ENCODE measurements at regions not wholly inside any gene's neighbourhood (a gene's known extent, or its start where the extent isn't known, plus 50 kb on each side); places are given as distances from the start of the nearest gene placed in this dataset.
"Not testable (repeated sequence)": the region's sequence is repeated elsewhere in the genome, so short reads cannot be mapped to it uniquely, and the experiment has no call there.

- intact Hi-C loops (cut with DNase I) = no loop called here
These were observed 286.7 kb upstream of the CYRIA start for GRCh38 chr2:16952368-16952767.

GRCh38 chr2:16950436-16950835 lies 284.8 kb upstream of the CYRIA start:
- DNase-seq (ENCODE audit: low spot score) = no peak
- intact Hi-C loops (cut with DNase I) = no loop called here

More at GRCh38 chr2:16952368-16952767, 286.7 kb upstream of the CYRIA start:
- no peak for DNase-seq (ENCODE audit: low spot score)

- no peak for DNase-seq (ENCODE audit: low spot score)
- intact Hi-C loops (cut with DNase I) = no loop called here
These were observed 283.1 kb upstream of the CYRIA start for GRCh38 chr2:16948710-16949109.

GRCh38 chr2:16948053-16948452 lies 282.4 kb upstream of the CYRIA start:
- no peak for DNase-seq (ENCODE audit: low spot score)
- intact Hi-C loops (cut with DNase I) = no loop called here

GRCh38 chr2:16943279-16943958 lies 277.8 kb upstream of the CYRIA start:
- no peak for DNase-seq (ENCODE audit: low spot score)
- intact Hi-C loops (cut with DNase I) = no loop called here

- intact Hi-C loops (cut with DNase I) = no loop called here
- DNase-seq (ENCODE audit: low spot score) = no peak
These were observed 274.6 kb upstream of the CYRIA start for GRCh38 chr2:16940214-16940613.

GRCh38 chr2:16939771-16940170 lies 274.1 kb upstream of the CYRIA start:
- intact Hi-C loops (cut with DNase I) = no loop called here
- DNase-seq (ENCODE audit: low spot score) = no peak

GRCh38 chr2:16933355-16933754 lies 267.7 kb upstream of the CYRIA start:
- DNase-seq (ENCODE audit: low spot score) = no peak
- intact Hi-C loops (cut with DNase I) = no loop called here

GRCh38 chr2:16932826-16933225 lies 267.2 kb upstream of the CYRIA start:
- intact Hi-C loops (cut with DNase I) = no loop called here
- no peak for DNase-seq (ENCODE audit: low spot score)

GRCh38 chr2:16931441-16931840 lies 265.8 kb upstream of the CYRIA start:
- DNase-seq (ENCODE audit: low spot score) = no peak
- intact Hi-C loops (cut with DNase I) = no loop called here

GRCh38 chr2:16927398-16927797 lies 261.8 kb upstream of the CYRIA start:
- DNase-seq (ENCODE audit: low spot score) = no peak
- intact Hi-C loops (cut with DNase I) = no loop called here

GRCh38 chr2:16925145-16925544 lies 259.5 kb upstream of the CYRIA start:
- no peak for DNase-seq (ENCODE audit: low spot score)
- intact Hi-C loops (cut with DNase I) = no loop called here

- intact Hi-C loops (cut with DNase I); DNase-seq (ENCODE audit: low spot score): not testable (repeated sequence)
These were observed 249.7 kb upstream of the CYRIA start for GRCh38 chr2:16915341-16915755.

GRCh38 chr2:16911746-16912145 lies 246.1 kb upstream of the CYRIA start:
- intact Hi-C loops (cut with DNase I) = no loop called here
- DNase-seq (ENCODE audit: low spot score) = no peak

GRCh38 chr2:16908656-16909055 lies 243.0 kb upstream of the CYRIA start:
- no peak for DNase-seq (ENCODE audit: low spot score)
- intact Hi-C loops (cut with DNase I) = no loop called here

GRCh38 chr2:16907645-16908282 lies 242.1 kb upstream of the CYRIA start:
- no peak for DNase-seq (ENCODE audit: low spot score)
- intact Hi-C loops (cut with DNase I) = no loop called here

- intact Hi-C loops (cut with DNase I); DNase-seq (ENCODE audit: low spot score): not testable (repeated sequence)
These were observed 239.7 kb upstream of the CYRIA start for GRCh38 chr2:16905325-16905724.

- no peak for DNase-seq (ENCODE audit: low spot score)
These were observed 234.9 kb upstream of the CYRIA start for GRCh38 chr2:16900405-16901025.

GRCh38 chr2:16899958-16900357 lies 234.3 kb upstream of the CYRIA start:
- intact Hi-C loops (cut with DNase I) = no loop called here

More at GRCh38 chr2:16900405-16901025, 234.9 kb upstream of the CYRIA start:
- intact Hi-C loops (cut with DNase I) = no loop called here

GRCh38 chr2:16890081-16890480 lies 224.4 kb upstream of the CYRIA start:
- intact Hi-C loops (cut with DNase I) = no loop called here
- no peak for DNase-seq (ENCODE audit: low spot score)

More at GRCh38 chr2:16899958-16900357, 234.3 kb upstream of the CYRIA start:
- no peak for DNase-seq (ENCODE audit: low spot score)

GRCh38 chr2:16885027-16885426 lies 219.4 kb upstream of the CYRIA start:
- intact Hi-C loops (cut with DNase I) = no loop called here
- no peak for DNase-seq (ENCODE audit: low spot score)
